ENCODE measurements at regions not wholly inside any gene's neighbourhood (a gene's known extent, or its start where the extent isn't known, plus 50 kb on each side); places are given as distances from the start of the nearest gene placed in this dataset.
A peak's percentile ranks its signal among the peaks of the same experiment; 100 is the strongest.

- no peak for ATAC-seq
- H3K9me3 ChIP-seq: no peaks in the 10 kb centered on the region
- no peak overlapping the region for H3K4me3 ChIP-seq
- intact Hi-C loops (cut with DNase I): no loop called here
- peaks cover 3% of the 10 kb centered on the region for H3K27me3 ChIP-seq (ENCODE audit: low read depth)
- TF ChIP-seq CTCF (IDR thresholded peaks at IDR 0.05): no peak
- H3K27ac ChIP-seq: no peak overlapping the region
- no peaks in the 10 kb centered on the region for H3K4me1 ChIP-seq
- H3K36me3 ChIP-seq: no peaks in the 10 kb centered on the region
- no peak for DNase-seq
Measured at GRCh38 chr4:106585915-106586349, 217.4 kb upstream of the GIMD1 start.

- no peak overlapping the region for H3K4me3 ChIP-seq
- H3K27me3 ChIP-seq (ENCODE audit: low read depth): no peaks in the 10 kb centered on the region
- intact Hi-C loops (cut with DNase I): no loop called here
- ATAC-seq: no peak
- H3K36me3 ChIP-seq: no peaks in the 10 kb centered on the region
- no peak for TF ChIP-seq CTCF (IDR thresholded peaks at IDR 0.05)
- H3K9me3 ChIP-seq: no peaks in the 10 kb centered on the region
- no peak overlapping the region for H3K27ac ChIP-seq
- no peak for DNase-seq
- no peaks in the 10 kb centered on the region for H3K4me1 ChIP-seq
Measured at GRCh38 chr4:106584337-106584989, 215.9 kb upstream of the GIMD1 start.

GRCh38 chr4:106583567-106583966 lies 215.0 kb upstream of the GIMD1 start:
- Histone ChIP-seq H3K4me1 (no peaks in the 10 kb centered on the region), H3K27ac (no peak overlapping the region), H3K27me3 (ENCODE audit: low read depth) (no peaks in the 10 kb centered on the region), H3K9me3 (no peaks in the 10 kb centered on the region), H3K36me3 (no peaks in the 10 kb centered on the region), H3K4me3 (no peak overlapping the region)
- no peak for TF ChIP-seq CTCF (IDR thresholded peaks at IDR 0.05)
- DNase-seq: no peak
- ATAC-seq: peak; percentile 37 to 41
- intact Hi-C loops (cut with DNase I): no loop called here

- Histone ChIP-seq H3K9me3 (no peaks in the 10 kb centered on the region), H3K4me1 (no peaks in the 10 kb centered on the region), H3K27me3 (ENCODE audit: low read depth) (no peaks in the 10 kb centered on the region), H3K27ac (no peak overlapping the region), H3K36me3 (no peaks in the 10 kb centered on the region), H3K4me3 (no peak overlapping the region)
- intact Hi-C loops (cut with DNase I): no loop called here
- TF ChIP-seq CTCF (IDR thresholded peaks at IDR 0.05): no peak
- ATAC-seq (no peak), DNase-seq (no peak)
Measured at GRCh38 chr4:106583108-106583507, 214.5 kb upstream of the GIMD1 start.

GRCh38 chr4:106582103-106582502 lies 213.5 kb upstream of the GIMD1 start:
- no peaks in the 10 kb centered on the region for H3K27me3 ChIP-seq (ENCODE audit: low read depth)
- H3K9me3 ChIP-seq: no peaks in the 10 kb centered on the region
- no peaks in the 10 kb centered on the region for H3K36me3 ChIP-seq
- no peak overlapping the region for H3K27ac ChIP-seq
- H3K4me3 ChIP-seq: no peak overlapping the region
- H3K4me1 ChIP-seq: no peaks in the 10 kb centered on the region
- no peak for ATAC-seq
- intact Hi-C loops (cut with DNase I): no loop called here
- TF ChIP-seq CTCF (IDR thresholded peaks at IDR 0.05): no peak
- DNase-seq: no peak
